ENCODE measurements at regions not wholly inside any gene's neighbourhood (a gene's known extent, or its start where the extent isn't known, plus 50 kb on each side); places are given as distances from the start of the nearest gene placed in this dataset.
A peak's percentile ranks its signal among the peaks of the same experiment; 100 is the strongest.

- no peak for DNase-seq (ENCODE audit: low read depth in 2 of 2)
Measured at GRCh38 chr5:107263387-107264018, 407.2 kb downstream of the EFNA5 start.

GRCh38 chr5:107257885-107258520 lies 412.7 kb downstream of the EFNA5 start:
- no peak for DNase-seq (ENCODE audit: low read depth in 2 of 2)

DNA sequence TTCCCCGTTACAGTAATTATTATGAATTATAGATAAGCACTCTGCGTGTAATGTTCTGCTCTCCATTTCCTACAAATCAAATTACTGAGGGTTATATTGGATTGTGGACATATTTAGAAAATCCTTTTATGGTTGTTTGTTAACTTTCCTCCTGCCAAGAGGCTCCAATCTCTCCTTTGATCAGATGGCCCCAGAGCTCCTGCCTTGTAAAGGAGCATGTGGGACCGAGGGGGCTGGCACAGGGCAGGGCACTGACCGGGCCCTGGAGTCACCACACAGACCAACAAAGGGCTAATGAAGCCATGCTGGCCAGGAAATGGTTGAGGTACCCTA lies 415.9 kb downstream of the EFNA5 start:
- DNase-seq (ENCODE audit: low read depth in 2 of 2), result no peak

GRCh38 chr5:107254214-107254901 lies 416.4 kb downstream of the EFNA5 start:
- DNase-seq (ENCODE audit: low read depth in 2 of 2), result no peak

- DNase-seq (ENCODE audit: low read depth in 2 of 2), result no peak
Measured at GRCh38 chr5:107253246-107253645, 417.5 kb downstream of the EFNA5 start.

GRCh38 chr5:107251151-107251550 lies 419.6 kb downstream of the EFNA5 start:
- no peak for DNase-seq (ENCODE audit: low read depth in 2 of 2)

DNA sequence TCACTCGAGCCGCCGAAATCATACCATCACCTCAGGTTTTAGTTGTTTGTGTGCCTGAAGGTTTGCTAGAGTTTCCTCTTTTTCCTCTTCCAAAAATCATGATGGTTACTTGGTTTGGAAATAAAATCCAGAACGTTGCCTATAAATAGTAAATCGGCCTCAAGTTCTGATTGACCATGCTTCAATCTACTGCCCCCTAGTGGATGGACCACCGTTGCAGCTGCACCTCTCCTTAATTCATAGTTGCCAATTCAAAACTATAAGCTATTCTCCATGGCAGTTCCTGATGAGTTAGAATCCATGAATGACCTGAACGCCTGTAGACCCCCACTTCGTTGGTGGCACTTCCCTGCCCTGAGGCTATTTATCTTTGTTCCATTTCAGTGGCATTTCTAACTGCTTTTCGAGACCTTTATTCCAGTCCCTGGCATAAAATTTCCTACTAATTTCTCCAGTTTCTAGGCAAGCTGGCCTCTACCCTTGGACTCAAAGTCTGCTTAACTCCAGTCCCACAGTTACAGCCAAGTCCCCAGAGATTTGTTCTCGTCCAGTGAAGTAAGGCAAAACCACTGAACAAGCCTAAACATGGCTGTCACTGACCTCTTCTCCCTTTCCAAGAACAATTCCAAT lies 422.6 kb downstream of the EFNA5 start:
- peak; percentile 23 to 41 for DNase-seq (ENCODE audit: low read depth in 2 of 2)

DNA sequence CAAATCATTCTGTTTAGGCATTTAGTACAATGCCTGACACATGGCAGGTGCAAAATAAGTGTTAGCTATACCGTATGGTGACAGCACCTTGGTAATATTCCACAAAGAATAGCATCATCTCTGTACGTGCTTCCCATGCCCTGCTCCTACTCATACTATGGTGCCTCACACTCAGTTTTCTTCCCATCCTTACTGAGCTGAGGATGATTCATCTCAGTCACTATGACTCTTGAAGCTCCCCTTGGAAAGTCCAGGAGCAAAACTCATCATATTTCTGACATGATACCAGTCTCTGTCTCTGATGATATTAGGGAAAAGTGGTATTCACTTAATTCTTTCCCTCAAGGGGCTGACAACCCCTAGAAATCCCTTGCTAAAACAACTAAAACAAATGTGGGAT lies 423.3 kb downstream of the EFNA5 start:
- no peak for DNase-seq (ENCODE audit: low read depth in 2 of 2)

DNA sequence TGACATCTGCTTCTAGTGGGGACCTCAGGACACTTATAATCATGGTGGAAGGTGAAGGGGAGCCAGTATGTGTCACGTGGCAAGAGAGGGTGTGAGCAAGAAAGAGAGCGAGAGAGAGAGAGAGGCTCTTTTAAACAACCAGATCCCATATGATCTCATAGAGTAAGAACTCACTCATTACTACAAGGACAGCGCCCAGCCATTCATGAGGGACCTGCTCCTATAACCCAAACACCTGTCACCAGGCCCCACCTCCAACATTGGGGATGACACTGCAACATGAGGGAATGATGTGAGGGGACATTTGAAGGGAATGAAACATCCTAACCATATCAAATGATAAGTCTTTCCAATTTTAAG lies 427.5 kb downstream of the EFNA5 start:
- DNase-seq (ENCODE audit: low read depth in 2 of 2), result no peak

DNA sequence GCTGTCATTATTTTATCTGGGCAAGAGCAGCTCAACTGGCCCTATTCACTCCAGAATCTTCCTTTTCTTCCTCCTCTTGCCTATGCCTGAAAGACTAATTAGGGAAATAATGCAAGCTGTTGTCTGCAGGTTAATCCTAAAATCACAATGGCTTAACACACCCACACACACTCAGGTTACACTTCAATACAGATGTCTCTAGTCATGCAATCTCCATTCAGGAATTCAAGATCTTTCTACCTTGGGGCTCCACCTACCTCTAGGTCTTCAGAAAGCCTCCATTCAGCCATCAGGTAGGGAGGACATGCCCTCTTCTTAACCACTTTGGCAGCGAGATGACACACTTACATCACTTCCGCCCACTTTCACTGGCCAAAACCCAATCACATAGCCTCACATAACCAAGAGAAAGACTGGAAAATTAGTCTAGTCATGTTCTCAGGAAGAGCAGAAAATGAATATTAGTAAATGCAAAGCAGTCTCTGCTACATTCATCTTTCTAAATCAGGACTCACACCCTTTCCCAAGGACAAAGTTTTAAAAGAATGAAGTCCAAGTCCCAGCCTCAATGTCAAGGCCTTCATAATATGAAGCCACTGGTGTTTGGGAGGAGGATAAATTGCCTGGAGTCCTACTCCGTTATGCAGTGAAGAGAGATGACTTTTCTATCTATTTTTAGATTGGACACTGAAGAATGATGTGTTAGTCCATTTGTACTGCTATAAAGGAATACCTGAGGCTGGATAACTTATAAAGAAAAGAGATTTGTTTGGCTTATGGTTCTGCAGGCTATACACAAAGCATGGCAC lies 428.1 kb downstream of the EFNA5 start:
- no peak for DNase-seq (ENCODE audit: low read depth in 2 of 2)

GRCh38 chr5:107241841-107242240 lies 428.9 kb downstream of the EFNA5 start:
- no peak for DNase-seq (ENCODE audit: low read depth in 2 of 2)

DNA sequence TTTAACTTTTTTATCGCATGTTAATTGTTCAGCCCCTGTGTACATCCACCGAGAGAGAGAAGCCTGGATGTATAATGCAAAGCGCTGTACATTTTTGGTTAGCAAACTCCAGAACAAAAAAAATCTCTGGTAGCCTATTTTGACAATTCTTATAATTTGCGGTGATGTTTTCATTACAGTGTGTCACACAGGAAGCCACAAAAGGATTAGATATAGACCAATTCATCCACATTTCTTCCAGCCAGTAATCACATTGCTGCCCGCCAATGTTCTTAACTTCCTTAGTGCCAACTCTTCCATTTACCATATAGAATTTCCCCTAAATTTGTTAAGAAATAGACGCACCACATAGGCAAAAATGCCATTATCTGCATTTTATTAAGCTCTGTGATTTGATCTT lies 435.6 kb downstream of the EFNA5 start:
- no peak for DNase-seq (ENCODE audit: low read depth in 2 of 2)

GRCh38 chr5:107232788-107233187 lies 437.9 kb downstream of the EFNA5 start:
- DNase-seq (ENCODE audit: low read depth in 2 of 2), result no peak

GRCh38 chr5:107232293-107232692 lies 438.4 kb downstream of the EFNA5 start:
- DNase-seq (ENCODE audit: low read depth in 2 of 2), result no peak

GRCh38 chr5:107231191-107231590 lies 439.5 kb downstream of the EFNA5 start:
- DNase-seq (ENCODE audit: low read depth in 2 of 2), result no peak

DNA sequence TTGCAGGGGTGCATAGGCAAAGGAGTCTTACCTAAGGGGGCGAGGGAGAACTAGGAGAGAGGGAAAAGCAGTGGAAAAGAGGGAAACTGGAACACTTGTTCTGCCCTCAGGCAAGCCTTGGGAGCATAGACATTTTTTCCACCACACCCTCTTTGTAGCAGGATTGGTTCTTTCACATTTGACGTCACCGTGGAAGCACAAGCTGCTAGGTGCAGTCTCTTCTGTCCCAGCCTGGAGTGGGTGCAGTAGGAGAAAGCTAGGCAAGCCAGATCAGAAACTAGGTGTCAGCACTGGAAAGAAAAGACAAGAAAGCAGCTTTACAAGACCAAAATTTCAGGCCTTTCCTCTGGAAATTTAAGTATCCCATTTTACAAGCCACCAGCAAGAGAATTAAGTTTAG lies 440.4 kb downstream of the EFNA5 start:
- no peak for DNase-seq (ENCODE audit: low read depth in 2 of 2)

DNA sequence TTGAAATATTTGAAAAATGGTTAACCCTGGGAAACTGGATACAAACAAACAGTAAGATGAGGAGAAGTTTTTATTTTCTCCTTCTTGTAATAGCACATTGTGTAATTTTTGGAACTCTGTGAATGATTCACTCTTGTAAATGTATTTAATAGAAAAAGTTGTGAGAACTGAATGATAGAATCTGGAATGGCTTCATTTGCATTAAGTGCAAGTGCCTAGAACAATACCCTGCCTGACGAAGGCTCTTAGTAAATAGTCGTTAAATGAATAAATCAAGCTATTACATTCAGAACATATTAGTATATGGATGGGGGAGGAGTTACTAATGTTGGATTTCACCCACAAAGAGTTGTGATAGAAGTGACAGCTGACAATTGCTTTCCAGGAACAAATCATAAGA lies 442.5 kb downstream of the EFNA5 start:
- DNase-seq (ENCODE audit: low read depth in 2 of 2), result no peak

DNA sequence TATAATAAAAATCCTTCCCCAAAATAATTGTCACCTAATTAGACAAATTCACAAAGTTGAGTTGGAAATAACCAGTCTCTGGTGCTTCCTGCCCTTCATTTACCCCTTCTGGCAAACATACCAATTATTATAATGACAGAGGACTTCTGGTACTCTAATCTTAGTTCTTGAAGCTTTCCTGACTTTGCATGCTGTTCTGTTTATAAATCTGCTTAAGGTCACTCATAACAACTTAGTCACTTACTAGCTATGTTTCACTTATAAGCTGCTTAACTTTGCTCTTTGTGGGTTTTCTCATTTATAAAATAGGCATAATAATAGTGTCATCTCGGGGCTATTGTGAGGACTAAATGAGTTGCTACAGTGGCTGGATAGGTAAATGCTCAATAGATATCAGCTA lies 446.5 kb downstream of the EFNA5 start:
- no peak for DNase-seq (ENCODE audit: low read depth in 2 of 2)

GRCh38 chr5:107223066-107223465 lies 447.7 kb downstream of the EFNA5 start:
- DNase-seq (ENCODE audit: low read depth in 2 of 2), result no peak

DNA sequence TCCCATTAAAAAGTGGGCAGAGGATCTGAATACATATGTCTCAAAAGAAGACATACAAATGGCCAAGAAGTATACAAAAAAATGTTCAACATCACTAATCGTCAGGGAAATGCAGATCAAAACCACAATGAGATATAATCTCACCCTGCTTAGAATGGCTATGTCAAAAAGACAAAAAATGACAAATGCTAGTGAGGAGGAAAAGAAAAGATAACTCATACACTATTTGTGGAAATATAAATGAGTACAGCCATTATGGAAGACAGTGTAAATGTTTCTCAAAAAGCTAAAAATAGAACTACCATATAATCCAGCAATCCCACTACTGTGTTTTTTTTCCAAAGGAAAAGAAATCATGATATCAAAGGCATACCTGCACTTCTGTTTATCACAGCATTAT lies 450.7 kb downstream of the EFNA5 start:
- DNase-seq (ENCODE audit: low read depth in 2 of 2), result no peak

DNA sequence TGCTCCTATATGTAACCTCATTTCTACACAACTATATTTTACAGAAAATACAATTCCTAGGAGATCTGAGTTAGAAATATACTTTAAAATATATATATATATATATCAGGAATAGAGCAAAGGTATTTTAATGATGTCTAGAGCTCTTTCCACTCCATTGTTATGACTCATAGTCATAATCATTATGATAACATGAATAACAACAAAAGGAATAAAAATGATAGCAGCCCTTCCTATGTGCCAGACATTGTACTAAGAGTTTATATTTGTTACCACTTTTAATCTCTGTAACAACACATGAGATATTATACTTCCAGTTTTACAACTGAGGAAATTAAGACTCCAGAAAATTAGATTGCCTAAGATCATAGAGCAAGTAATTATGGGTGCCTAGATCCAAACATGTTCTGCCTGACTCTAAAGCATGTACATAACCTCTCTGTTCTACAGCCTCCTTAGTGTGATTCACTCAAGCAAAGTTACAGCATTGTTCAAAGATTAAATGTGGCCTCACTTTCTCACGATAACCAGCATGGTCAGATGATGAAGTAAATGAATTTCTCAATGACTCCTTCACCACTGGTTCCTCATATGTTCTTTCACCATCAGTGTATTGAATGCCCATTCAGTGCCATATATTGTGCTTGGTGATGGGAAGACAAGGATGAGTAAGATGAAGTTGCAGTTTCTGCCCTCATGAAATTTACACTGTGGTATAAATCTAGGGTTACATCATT lies 452.1 kb downstream of the EFNA5 start:
- no peak for DNase-seq (ENCODE audit: low read depth in 2 of 2)

- no peak for DNase-seq (ENCODE audit: low read depth in 2 of 2)
Measured at GRCh38 chr5:107217721-107218130, 453.0 kb downstream of the EFNA5 start.

Measured in stimulated activated CD8-positive, alpha-beta memory T cell treated with anti-CD3 and anti-CD28 coated beads, Interleukin-2, amount 100 ng/mL, for 48 hours (primary cell).